Endothelial cell of umbilical vein (primary cell): ENCODE measurements at regions not wholly inside any gene's neighbourhood (a gene's known extent, or its start where the extent isn't known, plus 50 kb on each side); places are given as distances from the start of the nearest gene placed in this dataset.
A peak's percentile ranks its signal among the peaks of the same experiment; 100 is the strongest.

Experiments used
- BruUV-seq: library from RNA; stranded (reverse); fragments of 400-500 nt; replicated peaks from 2 replicates; lab custom pipeline; 2021; lab: Mats Ljungman, UMichigan
- CTCF ChIA-PET: fragments of 300-600, 350-600 bp; sonication (Branson Sonifier 250); formaldehyde crosslinking; loops from one replicate; lab custom pipeline; 2021; ENCODE audit warnings: antibody characterized with exemption, inconsistent platforms; lab: Charles Lee
- POLR2A ChIA-PET: fragments of 300-600, 350-600 bp; sonication (Branson Sonifier 250); formaldehyde crosslinking; loops from one replicate; lab custom pipeline; 2021; ENCODE audit warnings: antibody characterized with exemption, inconsistent platforms; lab: Charles Lee
- DNase-seq: peaks from one replicate; pipeline ENCODE4 v3.0.0-alpha.2; 2011; ENCODE audit warnings: low read depth, low spot score
- FAIRE-seq: peaks from 2 replicates; lab custom pipeline; 2011; peaks lifted over from hg19 to GRCh38; lab: Jason Lieb, UNC
- H2AFZ ChIP-seq: 2 replicates; pipeline ENCODE4 v1.6.0; 2012; ENCODE audit warnings: low read depth, low read length, control low read depth, inconsistent platforms
- H3K27ac ChIP-seq: 2 replicates; pipeline ENCODE4 v1.5.1; 2011; ENCODE audit warnings: low read depth, mild to moderate bottlenecking, control low read depth, low read length, moderate library complexity; ENCODE audit not compliant: insufficient read depth
- H3K27me3 ChIP-seq, 2 experiments: 2 replicates each; pipeline versions ENCODE4 v1.6.0 to v1.6.1; 2011; ENCODE audit warnings: low read length in 2 of 2, mixed read lengths in 1 of 2; ENCODE audit not compliant: control insufficient read depth in 2 of 2, insufficient read depth in 2 of 2
- H3K36me3 ChIP-seq, 2 experiments: 2 replicates in 1 of 2; 3 replicates in 1 of 2; pipeline ENCODE4 v1.5.1; 2011; ENCODE audit warnings: low read length in 2 of 2, mild to moderate bottlenecking in 1 of 2, moderate library complexity in 1 of 2; ENCODE audit not compliant: control insufficient read depth in 2 of 2, insufficient read depth in 2 of 2; ENCODE audit errors: extremely low read depth in 1 of 2
- H3K4me1 ChIP-seq: 3 replicates; pipeline ENCODE4 v1.5.1; 2011; ENCODE audit warnings: mild to moderate bottlenecking, low read length; ENCODE audit not compliant: control insufficient read depth, insufficient read depth; ENCODE audit errors: extremely low read depth
- H3K4me2 ChIP-seq: 2 replicates; pipeline ENCODE4 v1.6.1; 2011; ENCODE audit warnings: low read length, control low read depth, mixed read lengths; ENCODE audit not compliant: insufficient read depth
- H3K4me3 ChIP-seq, 3 experiments: fragments of 200-600 bp in 1 of 3; sonication (generic), shearing (Covaris generic) in 1 of 3; replicated peaks in 1 of 3; 2 replicates each; pipeline ENCODE4 v1.5.1; 2011 to 2016; ENCODE audit warnings: control low read depth in 3 of 3, low read length in 3 of 3, mild to moderate bottlenecking in 2 of 3, inconsistent platforms in 1 of 3, low read depth in 1 of 3, moderate library complexity in 1 of 3; ENCODE audit not compliant: insufficient read depth in 1 of 3
- H3K79me2 ChIP-seq: 2 replicates; pipeline ENCODE4 v1.6.0; 2012; ENCODE audit warnings: low read length, inconsistent platforms; ENCODE audit not compliant: control insufficient read depth, insufficient read depth
- H3K9ac ChIP-seq: replicated peaks from 2 replicates; pipeline ENCODE3; 2011; ENCODE audit warnings: low read length, control low read depth; ENCODE audit not compliant: insufficient read depth; ENCODE audit errors: extremely low read depth
- H3K9me1 ChIP-seq: replicated peaks from 3 replicates; pipeline ENCODE4 v1.6.0; 2011; ENCODE audit warnings: mild to moderate bottlenecking, low read length; ENCODE audit not compliant: control insufficient read depth, insufficient read depth; ENCODE audit errors: extremely low read depth
- H3K9me3 ChIP-seq: replicated peaks from 2 replicates; pipeline ENCODE4 v1.5.1; 2012; ENCODE audit warnings: low read length, inconsistent platforms; ENCODE audit not compliant: control insufficient read depth, insufficient read depth
- H4K20me1 ChIP-seq: replicated peaks from 2 replicates; pipeline ENCODE3; 2011; ENCODE audit warnings: mild to moderate bottlenecking, low read length; ENCODE audit not compliant: control insufficient read depth, insufficient read depth; ENCODE audit errors: extremely low read depth
- EZH2 ChIP-seq: IDR thresholded peaks from 2 replicates; pipeline ENCODE4 v1.6.1; 2012; ENCODE audit warnings: borderline replicate concordance, low read depth, mild to moderate bottlenecking, moderate library complexity, low read length, inconsistent platforms; ENCODE audit not compliant: severe bottlenecking
- FOS ChIP-seq: IDR thresholded peaks from 2 replicates; pipeline ENCODE4 v1.6.1; 2011; ENCODE audit warnings: mild to moderate bottlenecking, low read length, moderate library complexity, borderline replicate concordance; ENCODE audit not compliant: insufficient read depth
- GATA2 ChIP-seq: IDR thresholded peaks from 2 replicates; pipeline ENCODE4 v1.7.0; 2011; ENCODE audit warnings: low read depth, mild to moderate bottlenecking, moderate library complexity, mixed read lengths, low read length; ENCODE audit not compliant: insufficient read length, insufficient read depth
- JUN ChIP-seq: IDR thresholded peaks from 2 replicates; pipeline ENCODE4 v1.6.1; 2011; ENCODE audit warnings: borderline replicate concordance, low read depth; ENCODE audit not compliant: insufficient read length, insufficient read depth
- MAX ChIP-seq: IDR thresholded peaks from 2 replicates; pipeline ENCODE4 v1.6.1; 2011; ENCODE audit not compliant: insufficient read depth, insufficient read length
- MYC ChIP-seq: IDR thresholded peaks from one replicate; pipeline ENCODE4 v1.6.1; 2011; ENCODE audit warnings: mild to moderate bottlenecking, low read depth, low read length
- POLR2A ChIP-seq: IDR thresholded peaks from 2 replicates; pipeline ENCODE4 v1.6.1; 2012; ENCODE audit warnings: low read depth, mild to moderate bottlenecking, control low read depth, low read length
- POLR2AphosphoS5 ChIP-seq: IDR thresholded peaks from 2 replicates; pipeline ENCODE4 v1.6.1; 2012; ENCODE audit warnings: low read depth, mild to moderate bottlenecking, control low read depth, low read length, moderate library complexity; ENCODE audit not compliant: insufficient read depth
- dilution Hi-C: fragments of 300-500 bp; cut with MboI; formaldehyde crosslinking; loops from one replicate; pipeline ENCODE4 v1.15.0; 2019; ENCODE audit warnings: low sequenced_read_pairs; ENCODE audit not compliant: extremely low pct_ligation_motif_present
- intact Hi-C: fragments of 100-400 bp; cut with micrococcal nuclease; formaldehyde crosslinking; loops from one replicate; pipeline ENCODE4 v1.10.0; 2022

GRCh38 chr3:194057570-194058188 lies 78.3 kb upstream of the HES1 start:
- ChIA-PET CTCF (interaction anchor here (1.2 to 2.3 kb wide), 3 partner anchors 14 to 269 kb away, joined by 5 to 13 read pairs (median 5); no protein-coding TSS in a partner anchor), POLR2A (interaction anchor here (0.7 kb wide), 2 partner anchors 8 to 277 kb away, joined by 4 to 9 read pairs; no protein-coding TSS in a partner anchor)
- dilution Hi-C loops (no loop called here), intact Hi-C loops (no loop called here)
- peak overlapping the region; percentile 28 for H3K9ac ChIP-seq
- H3K4me1 ChIP-seq: peaks cover 4% of the 10 kb centered on the region
- TF ChIP-seq EZH2: no peak
- no peak for TF ChIP-seq MAX
- no peak for TF ChIP-seq MYC
- TF ChIP-seq FOS: no peak
- no peak for TF ChIP-seq JUN
- no peak for TF ChIP-seq POLR2AphosphoS5
- TF ChIP-seq GATA2: no peak
- TF ChIP-seq POLR2A: no peak
- H3K9me3 ChIP-seq: no peaks in the 10 kb centered on the region
- H3K27me3 ChIP-seq: no peaks in the 10 kb centered on the region
- TSS peak; percentile 59 for BruUV-seq
- no peak for DNase-seq
- H2AFZ ChIP-seq: peak overlapping the region; percentile 81
- H4K20me1 ChIP-seq: no peaks in the 10 kb centered on the region
- H3K9me1 ChIP-seq: no peaks in the 10 kb centered on the region
- H3K27ac ChIP-seq: no peak overlapping the region
- no peaks in the 10 kb centered on the region for H3K36me3 ChIP-seq
- H3K79me2 ChIP-seq: no peaks in the 10 kb centered on the region
- peak overlapping the region; percentile 45 for H3K4me2 ChIP-seq
- FAIRE-seq: peak; percentile 48
- no peak overlapping the region for H3K4me3 ChIP-seq
